Nucleus accumbens (tissue), 56 donors: ENCODE measurements at regions not wholly inside any gene's neighbourhood (a gene's known extent, or its start where the extent isn't known, plus 50 kb on each side); places are given as distances from the start of the nearest gene placed in this dataset.
A peak's percentile ranks its signal among the peaks of the same experiment; 100 is the strongest.

ENCODE experiments used
- DNase-seq, 56 donors: peaks; one replicate each; lab custom pipeline; 2025; lab: John Stamatoyannopoulos, UW

DNA sequence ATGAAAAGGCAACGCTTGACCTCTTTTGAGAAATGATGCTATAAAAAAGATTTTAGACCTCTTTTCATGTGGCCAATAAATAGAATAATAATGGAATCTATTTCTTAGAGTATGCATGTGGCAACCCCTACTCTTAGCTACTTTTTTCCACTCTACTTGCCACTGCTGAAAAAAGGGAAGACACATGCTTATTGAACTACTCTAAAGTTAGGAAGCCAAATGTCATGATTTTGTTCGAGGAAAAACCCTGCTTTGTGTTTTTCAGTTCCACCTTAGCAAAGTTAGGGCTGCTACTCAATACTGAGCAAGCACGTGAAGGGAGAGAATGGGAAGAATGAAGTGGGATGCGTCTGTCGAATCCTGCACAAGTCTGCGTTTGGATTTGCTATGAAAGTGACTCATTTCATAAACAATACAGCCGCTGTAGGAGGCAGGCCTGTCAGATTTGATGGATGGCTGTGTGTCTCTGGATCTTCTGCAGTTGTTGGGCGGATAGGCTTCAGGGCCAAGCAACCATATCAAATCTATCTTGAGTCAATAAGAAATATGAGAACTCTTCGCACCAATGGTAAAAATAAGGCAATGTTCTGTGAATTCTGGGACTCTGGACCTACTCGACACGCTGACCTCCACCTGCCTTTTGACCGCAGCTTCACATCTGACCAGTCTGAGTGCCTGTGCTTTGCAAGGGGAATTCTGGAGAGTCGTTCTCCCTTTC is 333.6 kb downstream of the PIK3R1 start:
- no peak for DNase-seq

DNA sequence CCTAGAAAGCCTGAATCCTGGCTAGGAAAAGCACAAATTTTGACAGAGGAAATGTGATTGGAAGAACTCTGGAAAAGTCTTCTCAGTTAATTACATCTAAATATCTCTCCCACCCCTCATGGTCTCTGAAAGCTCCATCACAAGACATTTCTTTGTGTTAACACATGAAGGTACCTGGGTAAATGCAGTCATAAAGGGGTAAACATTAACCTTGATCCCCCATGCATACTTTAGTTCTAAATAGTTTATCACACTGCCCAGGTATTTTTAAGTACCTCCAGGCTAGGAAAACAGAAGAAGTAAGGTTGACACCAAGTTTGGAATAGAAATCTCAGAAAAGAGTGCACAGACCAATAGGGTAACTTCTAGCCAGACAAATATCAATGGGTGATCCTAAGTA is 334.5 kb downstream of the PIK3R1 start:
- DNase-seq, result no peak

DNA sequence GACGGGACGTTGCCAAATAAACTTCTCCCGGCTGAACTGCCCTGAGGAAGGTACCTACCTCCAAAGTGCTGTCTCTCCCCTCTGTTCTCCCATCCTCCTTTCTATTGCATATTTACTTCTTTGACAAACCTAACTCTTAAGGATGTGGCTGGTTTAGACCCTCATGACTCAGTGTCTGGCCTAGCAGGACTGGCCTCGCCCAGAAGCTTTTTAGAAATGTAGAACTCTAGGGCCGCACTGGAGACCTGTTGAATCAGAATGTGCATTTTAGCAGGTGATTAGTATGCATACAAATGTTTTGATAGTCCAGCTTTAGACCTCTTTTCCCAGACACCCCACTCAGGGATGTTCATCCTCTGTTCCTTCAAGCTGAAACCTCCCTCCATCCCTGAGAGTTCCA is 335.9 kb downstream of the PIK3R1 start:
- no peak for DNase-seq

DNA sequence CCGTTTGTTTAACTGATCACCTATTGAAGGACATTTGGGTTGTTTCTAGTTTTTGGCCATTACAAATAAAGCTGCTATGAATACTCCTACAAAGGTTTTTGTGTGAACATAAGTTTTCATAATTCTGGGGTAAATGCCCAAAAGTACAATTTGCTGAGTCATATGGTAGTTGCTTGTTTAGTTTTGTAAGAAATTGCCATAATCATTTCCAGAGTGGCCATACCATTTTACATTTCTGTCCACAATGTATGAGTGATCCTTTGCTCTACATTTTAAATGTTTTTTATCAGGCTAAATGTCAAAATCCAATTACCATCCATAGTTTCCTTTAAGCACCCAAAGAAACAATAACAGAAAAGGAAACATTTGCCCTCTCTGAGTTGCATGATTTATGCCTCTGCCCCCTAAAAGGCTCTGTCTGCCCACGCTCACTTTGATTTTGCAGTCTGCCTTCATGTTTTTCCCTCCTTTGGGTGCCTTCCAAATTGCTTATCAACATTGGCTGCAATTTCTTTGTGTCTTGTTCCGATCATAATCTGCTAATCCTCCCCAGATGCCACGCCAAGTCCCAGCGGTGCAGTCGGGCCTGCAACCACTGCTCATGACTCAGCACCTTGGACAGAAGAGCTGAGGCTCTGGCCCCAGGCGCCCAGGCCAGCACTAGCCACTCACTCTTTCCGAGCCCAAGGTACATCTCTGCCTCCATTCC is 339.2 kb downstream of the PIK3R1 start:
- DNase-seq, result no peak

DNA sequence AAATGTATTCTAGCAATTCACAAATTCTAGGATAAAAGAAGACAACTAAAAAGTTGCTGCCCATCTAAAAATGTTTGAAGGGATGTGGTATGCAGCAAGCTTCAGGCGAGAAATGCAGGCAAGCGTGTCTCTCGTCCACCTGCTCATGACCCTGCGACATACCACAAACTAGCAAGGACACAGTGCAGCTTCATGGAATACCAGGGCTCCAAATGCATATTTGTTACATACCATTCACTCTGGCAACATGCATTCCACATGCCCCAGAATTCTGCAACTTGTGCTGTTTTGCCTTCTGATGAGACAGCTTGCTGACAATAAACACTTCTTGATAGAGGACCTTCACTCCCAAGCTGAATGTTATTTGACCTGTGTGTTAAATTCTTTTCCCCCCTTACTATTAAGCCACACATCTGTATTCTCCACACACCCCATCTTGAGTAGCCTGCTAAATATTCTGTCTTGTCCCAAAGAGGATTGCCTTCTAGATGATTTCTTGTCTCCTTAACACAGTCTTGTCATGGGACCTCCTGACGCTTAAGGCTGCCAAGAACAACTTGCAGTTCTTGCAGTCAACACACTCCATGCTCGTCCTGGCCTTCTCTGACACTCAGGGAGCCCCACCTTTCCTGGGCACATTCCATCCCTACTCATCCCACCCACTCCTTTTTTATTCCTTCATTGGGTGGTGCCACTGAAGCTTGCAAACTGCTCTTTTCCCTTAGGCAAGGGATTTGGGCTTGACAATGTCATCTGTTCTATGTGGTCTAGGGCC is 340.5 kb downstream of the PIK3R1 start:
- no peak for DNase-seq

DNA sequence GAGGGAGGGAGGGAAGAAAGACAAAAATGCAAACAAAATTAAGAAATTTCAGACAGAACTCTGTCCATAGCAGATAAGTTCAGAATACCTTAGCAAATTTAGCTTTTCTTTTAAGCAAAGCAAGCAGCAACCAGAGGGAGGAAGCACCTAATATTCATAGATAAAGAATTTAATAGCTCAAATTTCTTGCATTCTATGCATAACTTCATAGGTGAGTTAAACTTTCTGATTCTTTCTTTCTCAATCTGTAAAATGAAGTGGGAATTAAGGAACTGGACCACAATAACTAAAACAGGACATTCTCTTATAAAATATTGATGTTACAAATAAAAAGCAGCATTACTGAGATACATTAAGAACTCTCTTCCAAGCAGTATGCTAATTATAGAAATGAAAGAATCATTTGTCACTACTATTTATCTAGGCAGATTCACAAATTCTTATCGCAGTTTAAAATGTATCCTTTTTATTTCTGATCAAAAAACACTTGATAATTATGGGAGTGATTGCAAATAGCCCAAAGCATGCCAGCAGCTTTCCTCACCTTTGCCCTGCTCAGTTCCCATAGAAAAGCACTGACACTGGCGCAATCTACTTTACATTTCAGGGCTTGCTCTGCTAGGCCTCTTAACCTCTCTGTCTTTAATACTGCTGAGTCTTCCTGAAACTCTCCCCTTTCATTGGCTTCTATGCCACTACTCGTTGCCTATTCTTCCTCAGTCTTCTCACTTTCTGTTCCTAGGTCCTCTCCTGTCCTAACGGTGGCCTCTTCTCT is 341.8 kb downstream of the PIK3R1 start:
- no peak for DNase-seq

DNA sequence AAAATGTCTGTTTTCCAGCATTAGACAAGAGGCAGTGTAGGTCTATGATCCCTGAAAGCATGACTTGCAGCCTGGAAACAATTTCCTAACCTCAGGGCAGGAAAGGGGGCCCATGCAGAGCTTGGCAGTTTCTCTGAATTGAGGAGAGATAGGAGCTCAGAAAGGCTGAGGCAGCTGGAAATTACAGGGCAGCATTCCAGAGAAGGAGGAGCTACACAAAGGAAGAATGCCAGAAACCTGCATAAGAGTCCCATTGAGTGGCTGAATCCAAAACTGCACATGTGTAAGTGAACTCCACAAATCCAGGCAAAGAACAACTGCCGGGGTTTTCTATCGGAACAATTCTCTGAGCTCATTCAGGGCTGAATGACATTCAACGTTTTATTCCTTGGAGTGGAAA is 346.8 kb downstream of the PIK3R1 start:
- peak in 43 of 56 donors; percentile 1 to 67 (median 25) for DNase-seq

DNA sequence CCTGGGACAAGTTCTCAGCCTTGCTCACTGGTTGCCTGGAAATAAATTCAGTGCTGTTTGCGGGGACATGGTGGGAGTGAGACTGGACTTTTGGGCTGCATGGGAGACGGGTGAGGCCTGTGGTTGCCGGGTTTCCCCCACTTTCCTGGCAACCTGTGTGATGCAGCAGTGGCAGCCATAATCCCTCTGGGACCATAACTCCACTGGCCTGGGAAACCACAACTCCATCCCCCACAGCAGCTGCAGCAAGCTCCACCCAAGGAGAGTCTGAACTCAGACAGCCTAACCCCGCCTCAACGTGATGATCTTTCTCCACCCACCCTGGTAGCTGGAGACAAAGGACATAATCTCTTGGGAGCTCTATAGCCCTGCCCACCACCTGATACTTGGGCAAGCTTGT is 349.9 kb downstream of the PIK3R1 start:
- no peak for DNase-seq

DNA sequence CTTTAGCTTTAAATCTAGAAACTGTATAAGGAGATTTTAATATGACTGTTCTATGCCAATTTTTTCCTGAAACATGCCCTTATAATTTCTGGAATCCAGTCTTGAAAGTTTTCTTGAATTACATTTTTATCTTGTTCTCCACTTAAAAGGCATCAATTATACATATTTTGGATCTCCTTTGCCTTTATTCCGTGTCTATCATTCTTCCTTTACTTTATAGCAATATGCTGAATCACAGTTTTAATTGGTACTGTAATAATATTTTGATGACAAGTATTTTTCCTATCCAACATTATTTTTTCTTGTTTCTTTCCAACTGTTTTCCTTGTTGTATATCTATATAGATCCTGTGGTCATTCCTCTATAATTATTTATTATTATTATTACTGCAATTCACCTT is 361.2 kb downstream of the PIK3R1 start:
- no peak for DNase-seq

DNA sequence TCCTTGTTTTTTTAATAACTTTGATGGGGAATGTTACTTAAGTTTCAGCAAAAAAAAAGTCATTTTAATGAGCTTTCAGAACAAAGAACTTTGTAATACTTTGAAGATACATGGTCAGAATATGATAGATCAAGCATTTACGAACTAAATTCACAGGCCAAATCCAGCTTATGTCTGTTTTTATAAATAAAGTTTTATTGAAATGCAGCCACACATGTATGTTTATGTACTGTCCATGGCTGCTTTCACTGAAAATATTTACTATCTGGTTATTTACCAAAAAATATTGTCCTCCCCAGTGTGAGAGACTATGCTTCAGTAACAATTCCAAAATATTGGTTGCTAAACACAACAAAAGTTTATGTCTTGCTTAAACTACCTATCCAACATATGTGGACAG is 366.7 kb downstream of the PIK3R1 start:
- DNase-seq, result no peak

DNA sequence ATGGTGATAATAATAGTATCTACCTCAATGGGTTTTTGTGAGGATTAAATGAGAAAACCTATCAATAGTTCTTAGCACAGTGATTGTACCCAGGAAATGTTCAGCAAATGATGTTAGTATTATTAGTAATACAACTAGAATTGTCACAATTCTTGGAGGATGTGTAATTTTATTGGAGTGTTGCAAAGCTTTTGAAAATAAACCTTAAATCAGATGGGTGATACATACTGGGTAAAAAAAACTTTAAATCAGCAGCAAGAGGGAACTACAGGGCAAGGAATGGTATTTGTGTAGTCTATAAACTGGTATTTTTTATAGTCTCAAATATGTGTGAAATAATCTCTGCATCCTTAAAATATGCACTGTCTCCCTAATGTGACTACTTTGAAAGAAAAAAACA is 371.6 kb downstream of the PIK3R1 start:
- no peak for DNase-seq

DNA sequence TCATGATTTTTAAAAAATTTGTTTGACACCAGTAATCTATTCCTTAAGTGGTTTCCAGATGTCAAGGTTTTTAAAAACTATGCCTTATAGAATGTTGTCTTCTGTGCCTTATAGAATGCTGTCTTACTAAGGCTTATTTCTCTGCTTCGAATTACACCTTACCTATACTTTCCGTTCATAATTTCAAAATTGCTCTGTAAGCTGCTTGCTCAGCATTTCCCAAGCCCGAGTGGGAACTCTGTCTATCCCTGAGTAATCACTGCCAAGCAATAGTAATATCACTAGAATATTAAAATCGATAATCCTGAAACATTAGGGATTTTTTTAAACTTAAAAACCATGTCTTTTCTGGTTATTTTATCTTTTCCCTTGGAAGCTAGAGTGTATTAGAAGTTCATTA is 376.3 kb downstream of the PIK3R1 start:
- no peak for DNase-seq

DNA sequence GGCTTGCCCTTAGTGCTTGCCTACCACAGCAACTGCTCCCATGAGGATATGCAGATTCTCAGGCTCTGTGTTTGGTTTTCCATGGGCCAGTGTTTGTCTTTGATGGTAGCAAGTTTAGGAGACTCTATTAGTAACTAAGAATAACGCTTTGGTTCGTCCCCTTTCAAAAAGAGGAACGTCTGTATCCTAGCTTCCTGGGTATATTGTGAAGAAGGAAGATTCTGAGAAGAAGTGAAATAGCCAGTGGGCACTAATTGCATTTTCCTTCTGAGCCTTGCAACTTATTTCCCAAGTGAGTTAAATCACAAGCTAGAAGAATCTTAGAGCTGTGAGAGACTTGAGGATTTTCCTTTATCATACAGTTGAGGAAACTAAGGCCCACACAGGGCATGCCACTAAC is 376.8 kb downstream of the PIK3R1 start:
- DNase-seq, result no peak

DNA sequence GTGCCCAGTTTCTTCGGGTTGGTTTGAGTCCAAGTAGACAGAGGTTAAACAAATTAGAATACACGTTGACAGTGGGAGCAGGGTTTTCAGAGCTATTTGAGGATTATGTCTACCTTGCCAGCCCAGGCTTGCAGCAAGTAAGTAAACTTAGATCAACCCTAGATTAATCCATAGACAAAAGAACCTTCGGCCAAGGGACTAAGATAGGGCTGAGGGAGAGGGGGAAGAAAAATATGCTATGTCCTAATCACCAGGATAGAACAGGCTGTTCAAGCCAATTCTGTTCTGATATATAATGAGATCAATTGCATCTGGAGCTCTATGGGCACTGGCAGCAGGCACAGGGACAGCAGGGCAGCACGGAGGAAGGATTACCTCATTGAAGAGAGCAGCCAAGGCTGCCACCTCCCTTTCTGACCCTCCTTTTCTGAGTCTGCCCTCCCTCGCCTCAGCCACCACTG is 377.7 kb downstream of the PIK3R1 start:
- no peak for DNase-seq

DNA sequence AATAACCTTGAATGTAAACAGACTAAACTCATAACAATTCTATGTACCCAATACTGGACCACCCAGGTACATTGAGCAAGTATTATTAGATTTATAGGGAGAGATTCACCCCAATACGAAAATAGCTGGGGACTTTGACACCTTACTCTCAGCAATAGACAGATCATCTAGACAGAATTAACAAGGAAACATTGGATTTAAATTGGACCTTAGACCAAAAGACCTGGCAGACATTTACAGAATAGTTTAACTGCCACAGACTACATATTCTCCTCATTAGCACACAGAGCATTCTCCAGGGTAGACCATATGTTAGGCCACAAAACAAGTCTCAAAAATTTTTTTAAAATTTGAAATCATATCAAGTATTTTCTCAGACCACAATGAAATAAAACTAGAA is 397.4 kb downstream of the PIK3R1 start:
- DNase-seq, result no peak

DNA sequence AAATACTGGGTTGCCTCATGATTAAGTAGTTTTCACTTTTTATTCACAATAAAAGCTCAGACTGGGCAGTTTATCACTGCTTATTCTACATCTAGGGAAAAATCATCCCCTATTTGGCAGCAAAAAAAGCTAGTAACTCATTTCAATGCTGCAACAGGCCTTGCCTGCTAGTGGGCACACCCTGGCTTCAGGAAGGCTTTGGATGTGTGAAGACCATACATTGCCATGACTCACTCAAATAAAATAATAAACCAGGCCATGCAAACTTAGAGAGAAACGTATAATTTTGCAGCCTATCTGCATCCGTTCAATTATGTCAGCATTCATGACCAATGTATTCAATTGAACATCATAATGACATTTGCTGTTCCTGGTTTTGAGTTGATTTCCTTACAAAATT is 402.9 kb downstream of the PIK3R1 start:
- no peak for DNase-seq

DNA sequence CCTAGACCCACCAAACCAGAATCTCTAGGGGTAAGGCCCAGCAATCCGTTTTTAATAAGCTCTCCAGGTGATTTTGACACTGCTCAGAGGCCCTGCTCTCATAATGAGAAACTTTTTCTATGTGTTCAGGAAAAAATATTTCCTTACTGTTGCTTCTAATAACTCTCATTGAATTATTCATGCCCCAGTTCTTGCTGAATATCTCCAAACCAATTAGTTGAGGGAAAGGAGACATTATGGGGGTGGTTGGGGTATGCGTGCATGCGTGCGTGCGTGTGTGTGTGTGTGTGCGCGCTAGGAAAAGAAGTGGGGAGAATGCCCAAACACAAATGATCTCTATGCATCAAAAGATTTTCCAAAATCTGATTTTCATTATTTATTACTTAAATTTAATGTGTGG is 411.4 kb downstream of the PIK3R1 start:
- peak in 1 of 56 donors; percentile 8 for DNase-seq

DNA sequence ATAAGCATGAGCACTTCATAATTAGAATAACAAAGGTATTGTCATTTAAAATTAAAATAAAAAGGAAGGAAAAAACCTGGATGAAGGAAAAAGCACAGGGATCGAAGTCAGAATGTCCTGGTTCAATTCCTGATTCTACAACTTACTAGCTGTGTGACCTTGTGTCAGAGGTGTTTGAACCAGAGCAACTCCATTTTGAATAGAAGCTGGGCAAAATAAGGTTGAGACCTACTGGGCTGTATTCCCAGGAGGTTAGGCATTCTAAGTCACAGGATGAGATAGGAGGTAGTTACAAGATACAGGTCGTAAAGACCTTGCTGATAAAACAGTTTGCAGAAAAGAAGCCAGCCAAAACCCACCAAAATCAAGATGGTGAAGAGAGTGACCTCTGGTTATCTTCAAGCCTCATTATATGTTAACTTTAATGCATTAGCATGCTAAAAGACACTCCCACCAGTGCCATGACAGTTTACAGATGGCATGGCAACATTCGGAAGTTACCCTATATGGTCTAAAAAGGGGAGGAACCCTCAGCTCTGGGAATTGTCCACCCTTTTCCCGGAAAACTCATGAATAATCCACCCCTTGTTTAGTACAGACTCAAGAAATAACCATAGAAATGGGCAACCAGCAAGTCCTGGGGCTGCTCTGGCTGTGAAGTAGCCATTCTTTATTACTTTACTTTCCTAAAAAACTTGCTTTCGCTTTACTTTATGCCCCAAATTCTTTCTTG is 412.7 kb downstream of the PIK3R1 start:
- no peak for DNase-seq

DNA sequence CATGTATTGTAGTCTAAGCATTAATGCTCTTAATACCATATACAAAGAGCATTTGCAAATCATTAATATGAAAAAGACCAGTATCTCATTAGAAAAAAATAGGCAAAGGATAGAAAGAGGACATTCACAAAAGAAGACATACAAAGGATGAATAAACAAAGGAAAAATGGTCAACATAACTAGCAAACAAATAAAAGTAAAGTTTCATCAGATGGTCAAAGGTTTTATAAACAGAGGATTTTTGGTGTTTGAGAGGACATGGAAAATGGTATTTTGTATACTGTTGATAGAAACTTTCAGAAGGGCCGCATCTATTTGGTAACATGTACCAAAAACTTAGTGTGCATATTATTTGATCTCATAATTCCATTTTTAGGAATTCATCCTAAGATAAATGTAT is 414.8 kb downstream of the PIK3R1 start:
- no peak for DNase-seq

DNA sequence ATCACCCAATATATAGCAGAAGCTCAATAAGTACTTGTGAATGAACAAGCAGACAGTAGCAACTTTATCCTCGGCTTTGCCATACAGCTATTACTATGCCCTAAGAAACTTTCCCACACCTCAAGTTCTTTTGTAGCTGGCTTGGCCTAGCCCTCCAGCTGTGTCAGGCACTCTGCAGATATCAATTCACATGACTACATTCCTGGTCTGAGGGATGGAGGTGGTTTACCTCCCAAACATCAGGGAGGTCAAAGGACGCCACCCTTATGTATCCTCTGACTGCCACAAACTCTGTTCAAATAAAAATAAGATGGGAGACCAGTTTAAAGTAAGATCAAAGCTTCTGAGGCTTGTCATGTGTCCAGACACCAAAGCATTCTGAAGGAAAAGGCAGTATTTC is 416.3 kb downstream of the PIK3R1 start:
- DNase-seq, result no peak
